ENCODE measurements at regions not wholly inside any gene's neighbourhood (a gene's known extent, or its start where the extent isn't known, plus 50 kb on each side); places are given as distances from the start of the nearest gene placed in this dataset.

DNA sequence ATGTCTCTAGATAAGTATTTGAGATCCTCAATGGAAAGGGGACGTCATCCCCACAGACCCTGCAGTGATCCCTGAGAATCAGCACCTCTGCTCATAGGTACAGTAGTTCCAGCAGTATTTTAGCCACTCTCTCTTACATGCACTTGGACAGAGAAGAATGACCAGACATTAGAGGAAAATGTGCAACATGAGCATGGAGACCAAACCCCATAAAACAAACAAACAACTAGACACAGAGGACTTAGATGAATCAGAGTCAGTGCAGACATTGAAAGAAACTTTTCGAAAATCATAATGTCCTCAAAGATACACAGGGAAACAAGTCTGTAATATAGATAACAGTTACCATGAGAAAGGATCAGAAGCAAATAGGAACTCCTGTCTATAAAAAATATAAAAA lies 108.2 kb downstream of the LYPLAL1 start:
- no peak overlapping the region for H3K4me2 ChIP-seq (ENCODE audit: control insufficient read depth, extremely low read depth, insufficient read depth, low read depth, low read length)
- TF ChIP-seq EZH2 (IDR thresholded peaks at IDR 0.05; ENCODE audit: low read length) (no peak), CTCF (optimal IDR thresholded peaks at IDR 0.05 in 1 of 3, IDR thresholded peaks at IDR 0.05 in 1 of 3, conservative IDR thresholded peaks at IDR 0.05 in 1 of 3; ENCODE audit: extremely low read depth in 1 of 3, insufficient read depth in 2 of 3, low read length in 3 of 3) (no peak)
- no peaks in the 10 kb centered on the region for H3K9me1 ChIP-seq (ENCODE audit: control insufficient read depth, extremely low read depth, insufficient read depth, low read length)
- no peaks in the 10 kb centered on the region for H3K79me2 ChIP-seq (ENCODE audit: control insufficient read depth, insufficient read depth, low read length)
- H4K20me1 ChIP-seq (ENCODE audit: control insufficient read depth, extremely low read depth, insufficient read depth, low read length), result no peaks in the 10 kb centered on the region
- no peak overlapping the region for H3K4me3 ChIP-seq (ENCODE audit: control insufficient read depth in 2 of 3, extremely low read depth in 1 of 3, insufficient read depth in 2 of 3, low read depth in 1 of 3, low read length in 3 of 3)
- H3K27me3 ChIP-seq (ENCODE audit: control insufficient read depth, extremely low read depth, insufficient read depth, low read length), result no peaks in the 10 kb centered on the region
- H3K9ac ChIP-seq (ENCODE audit: control insufficient read depth, extremely low read depth, insufficient read depth, low read length), result no peak overlapping the region
- H2AFZ ChIP-seq (ENCODE audit: control insufficient read depth, low read length), result no peak overlapping the region
- dilution Hi-C loops (cut with MboI; ENCODE audit: extremely low pct_ligation_motif_present, low sequenced_read_pairs), result no loop called here
- H3K36me3 ChIP-seq (ENCODE audit: control insufficient read depth in 2 of 2, extremely low read depth in 1 of 2, insufficient read depth in 2 of 2, low read length in 2 of 2), result no peaks in the 10 kb centered on the region
- no peak for DNase-seq (ENCODE audit: low read depth, low spot score)
- H3K27ac ChIP-seq (ENCODE audit: control insufficient read depth, insufficient read depth, low read length), result no peak overlapping the region
- H3K4me1 ChIP-seq (ENCODE audit: control insufficient read depth, extremely low read depth, insufficient read depth, low read length), result no peaks in the 10 kb centered on the region
- no peak for FAIRE-seq
- H3K9me3 ChIP-seq (ENCODE audit: control insufficient read depth, low read depth, low read length), result no peaks in the 10 kb centered on the region

GRCh38 chr1:219279017-219279770 lies 105.5 kb downstream of the LYPLAL1 start:
- DNase-seq (ENCODE audit: low read depth, low spot score), result no peak
- no peak for FAIRE-seq
- Histone ChIP-seq H3K9me3 (ENCODE audit: control insufficient read depth, low read depth, low read length) (no peaks in the 10 kb centered on the region), H3K27me3 (ENCODE audit: control insufficient read depth, extremely low read depth, insufficient read depth, low read length) (no peaks in the 10 kb centered on the region), H4K20me1 (ENCODE audit: control insufficient read depth, extremely low read depth, insufficient read depth, low read length) (no peaks in the 10 kb centered on the region), H3K4me3 (ENCODE audit: control insufficient read depth in 2 of 3, extremely low read depth in 1 of 3, insufficient read depth in 2 of 3, low read depth in 1 of 3, low read length in 3 of 3) (no peak overlapping the region), H3K9ac (ENCODE audit: control insufficient read depth, extremely low read depth, insufficient read depth, low read length) (no peak overlapping the region), H3K4me2 (ENCODE audit: control insufficient read depth, extremely low read depth, insufficient read depth, low read depth, low read length) (no peak overlapping the region), H3K4me1 (ENCODE audit: control insufficient read depth, extremely low read depth, insufficient read depth, low read length) (no peaks in the 10 kb centered on the region), H2AFZ (ENCODE audit: control insufficient read depth, low read length) (no peak overlapping the region), H3K36me3 (ENCODE audit: control insufficient read depth in 2 of 2, extremely low read depth in 1 of 2, insufficient read depth in 2 of 2, low read length in 2 of 2) (no peaks in the 10 kb centered on the region), H3K79me2 (ENCODE audit: control insufficient read depth, insufficient read depth, low read length) (no peaks in the 10 kb centered on the region), H3K9me1 (ENCODE audit: control insufficient read depth, extremely low read depth, insufficient read depth, low read length) (no peaks in the 10 kb centered on the region), H3K27ac (ENCODE audit: control insufficient read depth, insufficient read depth, low read length) (no peak overlapping the region)
- TF ChIP-seq CTCF (optimal IDR thresholded peaks at IDR 0.05 in 1 of 3, IDR thresholded peaks at IDR 0.05 in 1 of 3, conservative IDR thresholded peaks at IDR 0.05 in 1 of 3; ENCODE audit: extremely low read depth in 1 of 3, insufficient read depth in 2 of 3, low read length in 3 of 3) (no peak), EZH2 (IDR thresholded peaks at IDR 0.05; ENCODE audit: low read length) (no peak)
- dilution Hi-C loops (cut with MboI; ENCODE audit: extremely low pct_ligation_motif_present, low sequenced_read_pairs), result no loop called here
